ENCODE measurements at regions not wholly inside any gene's neighbourhood (a gene's known extent, or its start where the extent isn't known, plus 50 kb on each side); places are given as distances from the start of the nearest gene placed in this dataset.

- H3K27ac ChIP-seq, result no peak overlapping the region
- in situ Hi-C loops (cut with MboI; ENCODE audit: low sequenced_read_pairs in 4 of 4), result no loop called here
- intact Hi-C loops (cut with DNase I; ENCODE audit: low total_unique reads), result no loop called here
These were observed 292.8 kb upstream of the BOD1L1 start for GRCh38 chr4:13920111-13920875.

GRCh38 chr4:13920901-13921300, 293.4 kb upstream of the BOD1L1 start:
- H3K27ac ChIP-seq, result no peak overlapping the region

More at GRCh38 chr4:13920111-13920875, 292.8 kb upstream of the BOD1L1 start:
- no peaks in the 10 kb centered on the region for H3K36me3 ChIP-seq
- no peaks in the 10 kb centered on the region for H3K4me1 ChIP-seq
- H3K4me3 ChIP-seq, result no peak overlapping the region
- no peaks in the 10 kb centered on the region for H3K9me3 ChIP-seq
- H3K27me3 ChIP-seq, result no peaks in the 10 kb centered on the region
- TF ChIP-seq POLR2A (IDR thresholded peaks at IDR 0.05) (no peak), CTCF (IDR thresholded peaks at IDR 0.05 in 4 of 5, conservative IDR thresholded peaks at IDR 0.05 in 1 of 5) (no peak)
- ATAC-seq (no peak), DNase-seq (no peak)

GRCh38 chr4:13921805-13922204, 294.3 kb upstream of the BOD1L1 start:
- H3K4me3 ChIP-seq, result no peak overlapping the region

More at GRCh38 chr4:13920901-13921300, 293.4 kb upstream of the BOD1L1 start:
- intact Hi-C loops (cut with DNase I; ENCODE audit: low total_unique reads) (no loop called here), in situ Hi-C loops (cut with MboI; ENCODE audit: low sequenced_read_pairs in 4 of 4) (no loop called here)
- H3K4me1 ChIP-seq, result no peaks in the 10 kb centered on the region
- no peaks in the 10 kb centered on the region for H3K9me3 ChIP-seq
- no peaks in the 10 kb centered on the region for H3K36me3 ChIP-seq
- DNase-seq (peak in 1 of 2 donors; percentile 15), ATAC-seq (peak in 1 of 2 donors; percentile 54)
- H3K27me3 ChIP-seq, result no peaks in the 10 kb centered on the region
- TF ChIP-seq POLR2A (IDR thresholded peaks at IDR 0.05), result no peak
- no peak for TF ChIP-seq CTCF (IDR thresholded peaks at IDR 0.05 in 4 of 5, conservative IDR thresholded peaks at IDR 0.05 in 1 of 5)
- H3K4me3 ChIP-seq, result no peak overlapping the region

GRCh38 chr4:13922459-13922858, 294.9 kb upstream of the BOD1L1 start:
- H3K4me1 ChIP-seq, result no peaks in the 10 kb centered on the region
- DNase-seq (no peak), ATAC-seq (no peak)
- no peaks in the 10 kb centered on the region for H3K27me3 ChIP-seq
- no peak overlapping the region for H3K4me3 ChIP-seq
- no peak for TF ChIP-seq CTCF (IDR thresholded peaks at IDR 0.05 in 4 of 5, conservative IDR thresholded peaks at IDR 0.05 in 1 of 5)
- no peaks in the 10 kb centered on the region for H3K9me3 ChIP-seq
- in situ Hi-C loops (cut with MboI; ENCODE audit: low sequenced_read_pairs in 4 of 4) (no loop called here), intact Hi-C loops (cut with DNase I; ENCODE audit: low total_unique reads) (no loop called here)
- H3K27ac ChIP-seq, result no peak overlapping the region
- H3K36me3 ChIP-seq, result no peaks in the 10 kb centered on the region

More at GRCh38 chr4:13921805-13922204, 294.3 kb upstream of the BOD1L1 start:
- no peaks in the 10 kb centered on the region for H3K4me1 ChIP-seq
- ATAC-seq (no peak), DNase-seq (no peak)
- in situ Hi-C loops (cut with MboI; ENCODE audit: low sequenced_read_pairs in 4 of 4), result no loop called here
- no peak for TF ChIP-seq POLR2A (IDR thresholded peaks at IDR 0.05)
- TF ChIP-seq CTCF (IDR thresholded peaks at IDR 0.05 in 4 of 5, conservative IDR thresholded peaks at IDR 0.05 in 1 of 5), result no peak
- H3K9me3 ChIP-seq, result no peaks in the 10 kb centered on the region
- no peak overlapping the region for H3K27ac ChIP-seq
- H3K27me3 ChIP-seq, result no peaks in the 10 kb centered on the region
- H3K36me3 ChIP-seq, result no peaks in the 10 kb centered on the region
- intact Hi-C loops (cut with DNase I; ENCODE audit: low total_unique reads), result no loop called here

Measured in gastrocnemius medialis (tissue), 4 donors.